ENCODE measurements at regions not wholly inside any gene's neighbourhood (a gene's known extent, or its start where the extent isn't known, plus 50 kb on each side); places are given as distances from the start of the nearest gene placed in this dataset.

- no peak for DNase-seq (ENCODE audit: low read depth)
These were observed 60.1 kb upstream of the LAPTM4A start for GRCh38 chr2:20111311-20112131.

- DNase-seq (ENCODE audit: low read depth) = no peak
These were observed 59.4 kb upstream of the LAPTM4A start for GRCh38 chr2:20110876-20111275.

- DNase-seq (ENCODE audit: low read depth) = no peak
These were observed 59.0 kb upstream of the LAPTM4A start for GRCh38 chr2:20110383-20110782.

GRCh38 chr2:20108655-20109396 lies 57.4 kb upstream of the LAPTM4A start:
- DNase-seq (ENCODE audit: low read depth) = no peak

GRCh38 chr2:20107776-20108175 lies 56.3 kb upstream of the LAPTM4A start:
- DNase-seq (ENCODE audit: low read depth) = no peak

- DNase-seq (ENCODE audit: low read depth) = no peak
These were observed 55.9 kb upstream of the LAPTM4A start for GRCh38 chr2:20107352-20107751.

GRCh38 chr2:20106746-20107145 lies 55.3 kb upstream of the LAPTM4A start:
- DNase-seq (ENCODE audit: low read depth) = peak; percentile 63

GRCh38 chr2:20104900-20105545 lies 53.6 kb upstream of the LAPTM4A start:
- no peak for DNase-seq (ENCODE audit: low read depth)

- DNase-seq (ENCODE audit: low read depth) = peak; percentile 43
These were observed 52.1 kb upstream of the LAPTM4A start for GRCh38 chr2:20103530-20103929.
